WI38 (cell line): ENCODE measurements at regions not wholly inside any gene's neighbourhood (a gene's known extent, or its start where the extent isn't known, plus 50 kb on each side); places are given as distances from the start of the nearest gene placed in this dataset.

Experiments
- H3K4me3 ChIP-seq: 2 replicates; pipeline ENCODE4 v1.5.1; 2011; ENCODE audit warnings: low read depth, mild to moderate bottlenecking, control low read depth, low read length
- CTCF ChIP-seq: IDR thresholded peaks from 2 replicates; pipeline ENCODE4 v1.5.1; 2012; ENCODE audit warnings: low read depth, mild to moderate bottlenecking, control low read depth, low read length

GRCh38 chr4:41476310-41476885 is 61.6 kb upstream of the LIMCH1 start:
- H3K4me3 ChIP-seq: no peak overlapping the region
- TF ChIP-seq CTCF: no peak

GRCh38 chr4:41477181-41477905 is 60.6 kb upstream of the LIMCH1 start:
- TF ChIP-seq CTCF: no peak
- no peak overlapping the region for H3K4me3 ChIP-seq

GRCh38 chr4:41478518-41478917 is 59.4 kb upstream of the LIMCH1 start:
- no peak for TF ChIP-seq CTCF
- no peak overlapping the region for H3K4me3 ChIP-seq

GRCh38 chr4:41480896-41481311 is 57.1 kb upstream of the LIMCH1 start:
- no peak for TF ChIP-seq CTCF
- H3K4me3 ChIP-seq: no peak overlapping the region

- no peak overlapping the region for H3K4me3 ChIP-seq
- no peak for TF ChIP-seq CTCF
Measured at GRCh38 chr4:41483771-41484170, 54.2 kb upstream of the LIMCH1 start.

GRCh38 chr4:41485041-41485440 is 52.9 kb upstream of the LIMCH1 start:
- TF ChIP-seq CTCF: no peak
- no peak overlapping the region for H3K4me3 ChIP-seq

- no peak for TF ChIP-seq CTCF
- H3K4me3 ChIP-seq: no peak overlapping the region
Measured at GRCh38 chr4:41487868-41488440, 50.0 kb upstream of the LIMCH1 start.
